ENCODE measurements at regions not wholly inside any gene's neighbourhood (a gene's known extent, or its start where the extent isn't known, plus 50 kb on each side); places are given as distances from the start of the nearest gene placed in this dataset.

GRCh38 chr3:34405159-34405558 lies 606.7 kb downstream of the PDCD6IP start:
- no peak for FAIRE-seq
- H3K9me3 ChIP-seq (ENCODE audit: control insufficient read depth in 2 of 2, insufficient read depth in 1 of 2, low read depth in 1 of 2, low read length in 1 of 2): no peaks in the 10 kb centered on the region
- H3K27me3 ChIP-seq (ENCODE audit: control insufficient read depth in 3 of 3, insufficient read depth in 3 of 3, low read length in 3 of 3): no peaks in the 10 kb centered on the region
- H3K36me3 ChIP-seq (ENCODE audit: control insufficient read depth in 3 of 3, insufficient read depth in 2 of 3, low read depth in 1 of 3, low read length in 3 of 3): no peaks in the 10 kb centered on the region
- no peaks in the 10 kb centered on the region for H3K4me1 ChIP-seq (ENCODE audit: control insufficient read depth in 3 of 3, insufficient read depth in 2 of 3, low read depth in 1 of 3, low read length in 2 of 3)
- WGBS, 3 donors: 40 to 59% (median 48%) methylated on average over 1 of the region's 1 CpG
- DNase-seq: no peak
- H3K27ac ChIP-seq (ENCODE audit: low read depth in 1 of 3, low read length in 2 of 3): no peak overlapping the region
- no peak overlapping the region for H3K4me3 ChIP-seq (ENCODE audit: low read depth in 1 of 3, low read length in 3 of 3)

DNA sequence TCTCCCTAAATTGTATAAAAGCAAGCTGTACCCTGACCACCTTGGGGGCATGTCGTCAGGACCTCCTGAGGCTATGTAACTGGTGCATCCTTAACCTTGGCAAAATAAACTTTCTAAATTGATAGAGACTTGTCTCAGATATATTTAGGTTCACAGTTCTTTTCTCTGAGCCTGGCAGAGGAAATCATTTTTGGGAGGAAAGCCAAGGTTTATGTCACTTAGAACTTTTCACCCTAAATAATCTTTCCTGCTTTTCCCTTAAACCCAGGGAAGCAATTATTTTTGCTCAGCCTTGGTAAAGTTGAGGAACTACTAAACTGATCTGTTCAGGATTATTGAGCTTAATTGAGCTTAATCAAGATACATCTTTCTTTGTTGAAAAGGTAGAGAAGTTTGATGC lies 608.9 kb downstream of the PDCD6IP start:
- Histone ChIP-seq H3K4me1 (ENCODE audit: control insufficient read depth in 3 of 3, insufficient read depth in 2 of 3, low read depth in 1 of 3, low read length in 2 of 3) (no peaks in the 10 kb centered on the region), H3K9me3 (ENCODE audit: control insufficient read depth in 2 of 2, insufficient read depth in 1 of 2, low read depth in 1 of 2, low read length in 1 of 2) (no peaks in the 10 kb centered on the region), H3K27ac (ENCODE audit: low read depth in 1 of 3, low read length in 2 of 3) (no peak overlapping the region), H3K36me3 (ENCODE audit: control insufficient read depth in 3 of 3, insufficient read depth in 2 of 3, low read depth in 1 of 3, low read length in 3 of 3) (no peaks in the 10 kb centered on the region), H3K27me3 (ENCODE audit: control insufficient read depth in 3 of 3, insufficient read depth in 3 of 3, low read length in 3 of 3) (no peaks in the 10 kb centered on the region), H3K4me3 (ENCODE audit: low read depth in 1 of 3, low read length in 3 of 3) (no peak overlapping the region)
- WGBS, 3 donors: 42 to 70% (median 63%) methylated on average over 1 of the region's 1 CpG
- FAIRE-seq (no peak), DNase-seq (no peak)

GRCh38 chr3:34408088-34408487 lies 609.7 kb downstream of the PDCD6IP start:
- WGBS, 3 donors: 74 to 82% (median 78%) methylated on average over 3 of the region's 3 CpGs
- FAIRE-seq: no peak
- H3K4me3 ChIP-seq (ENCODE audit: low read depth in 1 of 3, low read length in 3 of 3): no peak overlapping the region

DNA sequence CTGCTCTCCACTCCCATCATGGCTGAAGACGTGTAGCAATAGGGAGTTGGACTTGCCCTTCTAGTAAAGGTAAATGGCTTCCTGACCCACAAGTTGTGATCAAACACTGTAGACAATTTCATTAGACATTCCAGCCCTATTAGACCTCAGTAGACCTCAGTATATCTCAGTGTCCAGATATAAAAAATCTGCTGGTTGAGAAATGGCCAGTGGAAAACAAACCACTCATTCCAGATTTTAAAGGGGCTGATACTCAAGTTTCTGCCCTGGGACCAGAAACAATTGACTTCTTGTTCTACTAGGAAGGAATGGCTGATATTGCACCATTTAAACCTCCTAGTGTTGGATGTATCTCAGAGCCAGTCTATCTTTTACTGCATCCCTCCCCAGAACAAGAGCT lies 613.2 kb downstream of the PDCD6IP start:
- H3K36me3 ChIP-seq (ENCODE audit: control insufficient read depth in 3 of 3, insufficient read depth in 2 of 3, low read depth in 1 of 3, low read length in 3 of 3): no peaks in the 10 kb centered on the region
- FAIRE-seq (no peak), DNase-seq (no peak)
- no peaks in the 10 kb centered on the region for H3K4me1 ChIP-seq (ENCODE audit: control insufficient read depth in 3 of 3, insufficient read depth in 2 of 3, low read depth in 1 of 3, low read length in 2 of 3)
- H3K9me3 ChIP-seq (ENCODE audit: control insufficient read depth in 2 of 2, insufficient read depth in 1 of 2, low read depth in 1 of 2, low read length in 1 of 2): no peaks in the 10 kb centered on the region
- H3K4me3 ChIP-seq (ENCODE audit: low read depth in 1 of 3, low read length in 3 of 3): no peak overlapping the region
- 44 to 70% (median 56%) methylated on average over 1 of the region's 1 CpG for whole genome bisulfite sequencing, 3 donors
- H3K27ac ChIP-seq (ENCODE audit: low read depth in 1 of 3, low read length in 2 of 3): no peak overlapping the region
- H3K27me3 ChIP-seq (ENCODE audit: control insufficient read depth in 3 of 3, insufficient read depth in 3 of 3, low read length in 3 of 3): no peaks in the 10 kb centered on the region

More at GRCh38 chr3:34408088-34408487, 609.7 kb downstream of the PDCD6IP start:
- Histone ChIP-seq H3K27me3 (ENCODE audit: control insufficient read depth in 3 of 3, insufficient read depth in 3 of 3, low read length in 3 of 3) (no peaks in the 10 kb centered on the region), H3K27ac (ENCODE audit: low read depth in 1 of 3, low read length in 2 of 3) (no peak overlapping the region), H3K36me3 (ENCODE audit: control insufficient read depth in 3 of 3, insufficient read depth in 2 of 3, low read depth in 1 of 3, low read length in 3 of 3) (no peaks in the 10 kb centered on the region), H3K4me1 (ENCODE audit: control insufficient read depth in 3 of 3, insufficient read depth in 2 of 3, low read depth in 1 of 3, low read length in 2 of 3) (no peaks in the 10 kb centered on the region), H3K9me3 (ENCODE audit: control insufficient read depth in 2 of 2, insufficient read depth in 1 of 2, low read depth in 1 of 2, low read length in 1 of 2) (no peaks in the 10 kb centered on the region)
- no peak for DNase-seq

DNA sequence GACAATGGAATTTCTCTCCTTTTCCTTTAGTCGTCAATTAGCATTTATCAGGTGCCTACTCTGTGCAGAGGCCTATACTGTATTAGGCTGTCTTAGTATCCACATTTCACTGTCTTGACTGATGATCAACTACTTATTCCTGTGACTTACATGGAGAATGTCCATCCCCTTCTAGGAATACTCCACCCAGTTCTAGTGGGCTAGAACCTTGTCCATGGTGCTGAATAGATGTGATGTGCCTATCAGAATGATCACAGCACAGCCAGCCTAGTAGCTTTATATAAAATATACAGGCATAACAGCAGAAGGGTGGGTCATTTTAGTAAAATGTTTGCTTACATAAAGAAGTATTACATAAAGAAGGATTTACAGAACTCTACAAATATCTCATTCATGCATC lies 621.4 kb downstream of the PDCD6IP start:
- Histone ChIP-seq H3K9me3 (ENCODE audit: control insufficient read depth in 2 of 2, insufficient read depth in 1 of 2, low read depth in 1 of 2, low read length in 1 of 2) (no peaks in the 10 kb centered on the region), H3K27ac (ENCODE audit: low read depth in 1 of 3, low read length in 2 of 3) (no peak overlapping the region), H3K4me1 (ENCODE audit: control insufficient read depth in 3 of 3, insufficient read depth in 2 of 3, low read depth in 1 of 3, low read length in 2 of 3) (no peaks in the 10 kb centered on the region), H3K36me3 (ENCODE audit: control insufficient read depth in 3 of 3, insufficient read depth in 2 of 3, low read depth in 1 of 3, low read length in 3 of 3) (no peaks in the 10 kb centered on the region), H3K27me3 (ENCODE audit: control insufficient read depth in 3 of 3, insufficient read depth in 3 of 3, low read length in 3 of 3) (no peaks in the 10 kb centered on the region), H3K4me3 (ENCODE audit: low read depth in 1 of 3, low read length in 3 of 3) (no peak overlapping the region)
- peak in 1 of 2 donors; percentile 7 for DNase-seq
- 37 to 86% (median 84%) methylated on average over 1 of the region's 1 CpG for WGBS, 3 donors
- no peak for FAIRE-seq

DNA sequence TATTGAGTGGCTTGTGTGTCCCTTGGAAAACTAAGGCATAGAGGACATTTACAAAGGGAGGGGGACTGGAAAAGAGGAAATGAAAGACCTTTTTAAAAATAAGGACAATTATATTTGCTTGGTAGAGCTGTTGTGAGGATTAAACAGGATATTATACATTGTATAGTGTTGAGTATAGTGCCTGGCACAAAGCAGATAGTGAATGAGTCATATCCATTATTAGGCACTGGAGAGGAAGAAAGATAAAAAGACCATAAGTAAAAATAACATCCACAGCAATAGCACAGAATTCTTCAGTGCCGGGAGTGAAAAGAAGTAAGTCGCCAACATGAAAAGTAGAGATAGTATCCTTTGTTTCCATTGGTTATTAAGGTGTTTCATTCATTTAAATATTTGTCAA lies 623.3 kb downstream of the PDCD6IP start:
- H3K4me1 ChIP-seq (ENCODE audit: control insufficient read depth in 3 of 3, insufficient read depth in 2 of 3, low read depth in 1 of 3, low read length in 2 of 3): no peaks in the 10 kb centered on the region
- H3K4me3 ChIP-seq (ENCODE audit: low read depth in 1 of 3, low read length in 3 of 3): no peak overlapping the region
- DNase-seq: no peak
- FAIRE-seq: no peak
- no peaks in the 10 kb centered on the region for H3K9me3 ChIP-seq (ENCODE audit: control insufficient read depth in 2 of 2, insufficient read depth in 1 of 2, low read depth in 1 of 2, low read length in 1 of 2)
- WGBS, 3 donors: 79 to 80% (median 80%) methylated on average over 2 of the region's 2 CpGs
- H3K27me3 ChIP-seq (ENCODE audit: control insufficient read depth in 3 of 3, insufficient read depth in 3 of 3, low read length in 3 of 3): no peaks in the 10 kb centered on the region
- no peak overlapping the region for H3K27ac ChIP-seq (ENCODE audit: low read depth in 1 of 3, low read length in 2 of 3)
- H3K36me3 ChIP-seq (ENCODE audit: control insufficient read depth in 3 of 3, insufficient read depth in 2 of 3, low read depth in 1 of 3, low read length in 3 of 3): no peaks in the 10 kb centered on the region

DNA sequence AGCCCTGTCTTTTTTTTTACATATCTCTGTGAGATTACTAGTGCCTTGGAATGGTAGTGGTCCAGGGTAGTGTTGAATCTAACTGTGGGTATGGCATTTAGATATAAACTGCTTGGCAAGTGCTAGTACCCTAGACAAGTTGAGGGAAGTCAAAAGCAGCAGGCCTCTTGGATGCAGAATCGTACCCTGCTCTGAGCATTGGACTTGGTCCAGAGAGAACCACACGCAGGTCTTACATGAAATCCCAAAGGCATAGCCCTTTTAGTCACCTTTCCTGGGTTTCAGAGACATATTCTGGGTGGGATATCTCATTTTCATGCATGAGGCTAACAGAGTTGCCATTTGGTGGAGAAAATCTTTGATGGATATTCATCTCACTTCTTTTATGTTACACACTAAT lies 641.4 kb downstream of the PDCD6IP start:
- Histone ChIP-seq H3K27ac (ENCODE audit: low read depth in 1 of 3, low read length in 2 of 3) (no peak overlapping the region), H3K36me3 (ENCODE audit: control insufficient read depth in 3 of 3, insufficient read depth in 2 of 3, low read depth in 1 of 3, low read length in 3 of 3) (no peaks in the 10 kb centered on the region), H3K4me3 (ENCODE audit: low read depth in 1 of 3, low read length in 3 of 3) (no peak overlapping the region), H3K27me3 (ENCODE audit: control insufficient read depth in 3 of 3, insufficient read depth in 3 of 3, low read length in 3 of 3) (no peaks in the 10 kb centered on the region), H3K4me1 (ENCODE audit: control insufficient read depth in 3 of 3, insufficient read depth in 2 of 3, low read depth in 1 of 3, low read length in 2 of 3) (no peaks in the 10 kb centered on the region), H3K9me3 (ENCODE audit: control insufficient read depth in 2 of 2, insufficient read depth in 1 of 2, low read depth in 1 of 2, low read length in 1 of 2) (no peaks in the 10 kb centered on the region)
- 67 to 89% (median 83%) methylated on average over 2 of the region's 2 CpGs for WGBS, 3 donors
- DNase-seq: no peak
- no peak for FAIRE-seq

DNA sequence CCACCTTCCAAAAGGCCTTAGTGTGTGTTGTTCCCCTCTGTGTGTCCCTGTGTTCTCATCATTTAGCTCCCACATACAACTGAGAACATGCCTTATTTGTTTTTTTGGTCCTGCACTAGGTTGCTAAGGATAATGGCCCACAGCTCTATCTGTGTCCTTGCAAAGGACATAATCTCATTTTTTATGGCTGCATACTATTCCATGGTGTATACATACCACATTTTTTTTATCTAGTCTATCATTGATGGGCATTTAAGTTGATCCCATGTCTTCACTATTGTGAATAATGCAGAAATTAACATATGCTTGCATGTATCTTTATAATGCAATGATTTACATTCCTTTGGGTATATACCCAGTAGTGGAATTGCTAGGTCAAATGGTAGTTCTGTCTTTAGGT lies 645.7 kb downstream of the PDCD6IP start:
- DNase-seq (no peak), FAIRE-seq (no peak)
- no peak overlapping the region for H3K4me3 ChIP-seq (ENCODE audit: low read depth in 1 of 3, low read length in 3 of 3)
- no peaks in the 10 kb centered on the region for H3K4me1 ChIP-seq (ENCODE audit: control insufficient read depth in 3 of 3, insufficient read depth in 2 of 3, low read depth in 1 of 3, low read length in 2 of 3)
- no peaks in the 10 kb centered on the region for H3K9me3 ChIP-seq (ENCODE audit: control insufficient read depth in 2 of 2, insufficient read depth in 1 of 2, low read depth in 1 of 2, low read length in 1 of 2)
- no peaks in the 10 kb centered on the region for H3K36me3 ChIP-seq (ENCODE audit: control insufficient read depth in 3 of 3, insufficient read depth in 2 of 3, low read depth in 1 of 3, low read length in 3 of 3)
- H3K27ac ChIP-seq (ENCODE audit: low read depth in 1 of 3, low read length in 2 of 3): no peak overlapping the region
- no peaks in the 10 kb centered on the region for H3K27me3 ChIP-seq (ENCODE audit: control insufficient read depth in 3 of 3, insufficient read depth in 3 of 3, low read length in 3 of 3)

- 31 to 58% (median 44%) methylated on average over 3 of the region's 3 CpGs for WGBS, 3 donors
Measured at GRCh38 chr3:34449305-34449704, 650.9 kb downstream of the PDCD6IP start.

More at GRCh38 chr3:34449305-34449704, 650.9 kb downstream of the PDCD6IP start:
- Histone ChIP-seq H3K4me1 (ENCODE audit: control insufficient read depth in 3 of 3, insufficient read depth in 2 of 3, low read depth in 1 of 3, low read length in 2 of 3) (no peaks in the 10 kb centered on the region), H3K9me3 (ENCODE audit: control insufficient read depth in 2 of 2, insufficient read depth in 1 of 2, low read depth in 1 of 2, low read length in 1 of 2) (peaks cover 0 to 16% of the 10 kb centered on the region in 2 donors), H3K36me3 (ENCODE audit: control insufficient read depth in 3 of 3, insufficient read depth in 2 of 3, low read depth in 1 of 3, low read length in 3 of 3) (no peaks in the 10 kb centered on the region), H3K4me3 (ENCODE audit: low read depth in 1 of 3, low read length in 3 of 3) (no peak overlapping the region), H3K27me3 (ENCODE audit: control insufficient read depth in 3 of 3, insufficient read depth in 3 of 3, low read length in 3 of 3) (no peaks in the 10 kb centered on the region), H3K27ac (ENCODE audit: low read depth in 1 of 3, low read length in 2 of 3) (no peak overlapping the region)
- DNase-seq (no peak), FAIRE-seq (no peak)

Data from small intestine (tissue), 7 donors.